ENCODE measurements at regions not wholly inside any gene's neighbourhood (a gene's known extent, or its start where the extent isn't known, plus 50 kb on each side); places are given as distances from the start of the nearest gene placed in this dataset.

- Histone ChIP-seq H4K20me1 (ENCODE audit: insufficient read depth) (no peaks in the 10 kb centered on the region), H3K27me3 (replicated peaks; ENCODE audit: insufficient read depth) (no peaks in the 10 kb centered on the region), H3K4me3 (no peak overlapping the region), H3K9me2 (ENCODE audit: insufficient read depth) (no peaks in the 10 kb centered on the region), H3K79me2 (ENCODE audit: insufficient read depth) (no peaks in the 10 kb centered on the region), H3K36me3 (ENCODE audit: low read depth) (no peaks in the 10 kb centered on the region), H3K9me3 (ENCODE audit: low read depth) (no peaks in the 10 kb centered on the region), H2AFZ (no peak overlapping the region), H3F3A (ENCODE audit: insufficient read depth) (no peaks in the 10 kb centered on the region), H3K4me1 (ENCODE audit: insufficient read depth) (no peaks in the 10 kb centered on the region), H3K4me2 (ENCODE audit: unreplicated experiment) (no peak overlapping the region), H3K27ac (no peak overlapping the region), H3K9ac (no peak overlapping the region)
- WGBS, 2 experiments (ENCODE audit: low coverage in 1 of 2, low lambda C conversion rate in 2 of 2, missing lambda C conversion rate in 2 of 2), result 11 to 16% methylated on average over 4 of the region's 4 CpGs
- TF ChIP-seq EZH2 (IDR thresholded peaks at IDR 0.05; ENCODE audit: insufficient read depth, poor library complexity, severe bottlenecking), result no peak
- no peak for TF ChIP-seq EZH2phosphoT487 (IDR thresholded peaks at IDR 0.05; ENCODE audit: insufficient read depth, low read depth)
- in situ Hi-C loops (cut with MboI), result no loop called here
- DNase-seq, result no peak
Observed at GRCh38 chr9:93892748-93893147, 62.4 kb downstream of the BARX1 start.

- no peak for DNase-seq
- H2AFZ ChIP-seq, result no peak overlapping the region
Observed at GRCh38 chr9:93891549-93892310, 63.4 kb downstream of the BARX1 start.

GRCh38 chr9:93891050-93891449 lies 64.1 kb downstream of the BARX1 start:
- no peak for TF ChIP-seq EZH2phosphoT487 (IDR thresholded peaks at IDR 0.05; ENCODE audit: insufficient read depth, low read depth)
- no peak for TF ChIP-seq EZH2 (IDR thresholded peaks at IDR 0.05; ENCODE audit: insufficient read depth, poor library complexity, severe bottlenecking)
- no peak for DNase-seq

More at GRCh38 chr9:93891549-93892310, 63.4 kb downstream of the BARX1 start:
- Histone ChIP-seq H3K79me2 (ENCODE audit: insufficient read depth) (no peaks in the 10 kb centered on the region), H3K36me3 (ENCODE audit: low read depth) (no peaks in the 10 kb centered on the region), H3K27ac (no peak overlapping the region), H4K20me1 (ENCODE audit: insufficient read depth) (no peaks in the 10 kb centered on the region), H3F3A (ENCODE audit: insufficient read depth) (no peaks in the 10 kb centered on the region), H3K4me2 (ENCODE audit: unreplicated experiment) (no peak overlapping the region), H3K4me3 (no peak overlapping the region), H3K9ac (no peak overlapping the region), H3K9me3 (ENCODE audit: low read depth) (no peaks in the 10 kb centered on the region), H3K27me3 (replicated peaks; ENCODE audit: insufficient read depth) (no peaks in the 10 kb centered on the region), H3K9me2 (ENCODE audit: insufficient read depth) (no peaks in the 10 kb centered on the region), H3K4me1 (ENCODE audit: insufficient read depth) (no peaks in the 10 kb centered on the region)
- WGBS, 2 experiments (ENCODE audit: low coverage in 1 of 2, low lambda C conversion rate in 2 of 2, missing lambda C conversion rate in 2 of 2), result 19 to 35% methylated on average over 4 of the region's 4 CpGs
- in situ Hi-C loops (cut with MboI), result no loop called here
- TF ChIP-seq EZH2phosphoT487 (IDR thresholded peaks at IDR 0.05; ENCODE audit: insufficient read depth, low read depth), result no peak
- TF ChIP-seq EZH2 (IDR thresholded peaks at IDR 0.05; ENCODE audit: insufficient read depth, poor library complexity, severe bottlenecking), result no peak

DNA sequence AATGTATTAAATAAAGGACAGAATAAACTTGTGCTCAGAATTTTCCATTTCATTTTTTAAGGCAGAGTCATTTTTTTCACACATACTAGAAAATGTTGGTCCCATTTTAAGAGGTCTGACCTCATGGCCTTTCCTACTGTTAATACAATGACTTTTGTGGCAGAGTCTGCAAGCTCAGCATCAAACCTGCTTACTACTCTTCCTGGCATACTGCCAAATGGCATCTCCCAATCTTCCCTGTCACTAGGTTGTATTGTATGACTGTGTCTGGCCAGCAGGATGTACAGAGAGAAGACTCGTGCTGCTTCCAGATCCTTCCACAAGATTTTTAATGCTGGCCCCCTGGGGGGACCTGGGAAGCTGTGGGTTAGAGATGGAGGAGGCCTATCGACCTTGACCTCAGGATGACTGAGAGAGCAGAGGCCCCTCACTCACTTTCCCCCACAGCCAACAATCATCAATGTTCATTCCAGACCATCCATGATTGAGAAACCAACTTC lies 64.7 kb downstream of the BARX1 start:
- TF ChIP-seq EZH2 (IDR thresholded peaks at IDR 0.05; ENCODE audit: insufficient read depth, poor library complexity, severe bottlenecking) (no peak), EZH2phosphoT487 (IDR thresholded peaks at IDR 0.05; ENCODE audit: insufficient read depth, low read depth) (no peak)
- H3K36me3 ChIP-seq (ENCODE audit: low read depth), result no peaks in the 10 kb centered on the region
- no peak overlapping the region for H3K27ac ChIP-seq
- no peaks in the 10 kb centered on the region for H3F3A ChIP-seq (ENCODE audit: insufficient read depth)
- H2AFZ ChIP-seq, result no peak overlapping the region
- no peaks in the 10 kb centered on the region for H3K4me1 ChIP-seq (ENCODE audit: insufficient read depth)
- no peak overlapping the region for H3K9ac ChIP-seq
- no peak for DNase-seq
- no peaks in the 10 kb centered on the region for H3K27me3 ChIP-seq (replicated peaks; ENCODE audit: insufficient read depth)
- WGBS, 2 experiments (ENCODE audit: low coverage in 1 of 2, low lambda C conversion rate in 2 of 2, missing lambda C conversion rate in 2 of 2), result 15 to 23% methylated on average over 2 of the region's 2 CpGs
- in situ Hi-C loops (cut with MboI), result no loop called here
- no peaks in the 10 kb centered on the region for H3K9me3 ChIP-seq (ENCODE audit: low read depth)
- no peak overlapping the region for H3K4me3 ChIP-seq
- H4K20me1 ChIP-seq (ENCODE audit: insufficient read depth), result no peaks in the 10 kb centered on the region
- no peaks in the 10 kb centered on the region for H3K79me2 ChIP-seq (ENCODE audit: insufficient read depth)
- H3K9me2 ChIP-seq (ENCODE audit: insufficient read depth), result no peaks in the 10 kb centered on the region
- H3K4me2 ChIP-seq (ENCODE audit: unreplicated experiment), result no peak overlapping the region

More at GRCh38 chr9:93891050-93891449, 64.1 kb downstream of the BARX1 start:
- H3K27me3 ChIP-seq (replicated peaks; ENCODE audit: insufficient read depth), result no peaks in the 10 kb centered on the region
- H3K4me1 ChIP-seq (ENCODE audit: insufficient read depth), result no peaks in the 10 kb centered on the region
- in situ Hi-C loops (cut with MboI), result no loop called here
- H3K79me2 ChIP-seq (ENCODE audit: insufficient read depth), result no peaks in the 10 kb centered on the region
- H4K20me1 ChIP-seq (ENCODE audit: insufficient read depth), result no peaks in the 10 kb centered on the region
- no peaks in the 10 kb centered on the region for H3K9me2 ChIP-seq (ENCODE audit: insufficient read depth)
- no peaks in the 10 kb centered on the region for H3K9me3 ChIP-seq (ENCODE audit: low read depth)
- H3K9ac ChIP-seq, result no peak overlapping the region
- WGBS, 2 experiments (ENCODE audit: low coverage in 1 of 2, low lambda C conversion rate in 2 of 2, missing lambda C conversion rate in 2 of 2), result 50 to 52% methylated on average over 6 of the region's 6 CpGs
- no peak overlapping the region for H3K27ac ChIP-seq
- no peak overlapping the region for H3K4me3 ChIP-seq
- no peak overlapping the region for H3K4me2 ChIP-seq (ENCODE audit: unreplicated experiment)
- H3K36me3 ChIP-seq (ENCODE audit: low read depth), result no peaks in the 10 kb centered on the region
- no peak overlapping the region for H2AFZ ChIP-seq
- no peaks in the 10 kb centered on the region for H3F3A ChIP-seq (ENCODE audit: insufficient read depth)

Data from GM23248 (cell line).